Peyer's patch (tissue), 4 donors: ENCODE measurements at regions not wholly inside any gene's neighbourhood (a gene's known extent, or its start where the extent isn't known, plus 50 kb on each side); places are given as distances from the start of the nearest gene placed in this dataset.

ENCODE experiments used
- POLR2A ChIP-seq, 2 donors: fragments of 450-650 bp; IDR thresholded peaks; one replicate each; pipeline ENCODE4 v1.5.1; 2017; ENCODE audit warnings: antibody characterized with exemption in 2 of 2, mild to moderate bottlenecking in 2 of 2, moderate library complexity in 2 of 2
- TF ChIP-seq, protein P1 (sequence below), 6 experiments: fragments of 450-650 bp in 4 of 6; fragments of 200-600 bp in 2 of 6; sonication (generic) in 1 of 6; IDR thresholded peaks; one replicate each; pipeline ENCODE4 v1.5.1; 2017 to 2019; ENCODE audit warnings: antibody characterized with exemption in 6 of 6, mild to moderate bottlenecking in 3 of 6, moderate library complexity in 1 of 6

DNA sequence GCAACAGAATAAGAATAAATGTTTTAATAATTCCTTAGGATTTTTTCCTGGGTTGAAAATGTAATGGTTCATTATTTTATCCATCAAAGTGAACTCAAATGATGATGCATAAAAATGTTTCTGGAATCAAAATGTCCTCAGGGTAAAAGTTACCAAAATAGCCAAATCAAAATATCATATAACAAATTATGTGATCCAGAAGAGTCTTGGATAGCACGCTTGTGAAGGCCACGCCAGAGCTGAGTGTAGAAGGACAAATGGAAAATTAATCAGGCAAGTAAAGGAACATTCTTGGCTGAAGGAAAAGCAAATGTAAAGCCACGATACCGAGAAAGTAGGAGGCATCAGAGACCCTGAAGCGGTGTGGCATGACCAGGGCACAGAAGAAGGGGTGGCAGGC lies 169.2 kb downstream of the CAPZA3 start:
- TF ChIP-seq POLR2A (IDR thresholded peaks at IDR 0.05) = no peak
- TF ChIP-seq, protein P1, sequence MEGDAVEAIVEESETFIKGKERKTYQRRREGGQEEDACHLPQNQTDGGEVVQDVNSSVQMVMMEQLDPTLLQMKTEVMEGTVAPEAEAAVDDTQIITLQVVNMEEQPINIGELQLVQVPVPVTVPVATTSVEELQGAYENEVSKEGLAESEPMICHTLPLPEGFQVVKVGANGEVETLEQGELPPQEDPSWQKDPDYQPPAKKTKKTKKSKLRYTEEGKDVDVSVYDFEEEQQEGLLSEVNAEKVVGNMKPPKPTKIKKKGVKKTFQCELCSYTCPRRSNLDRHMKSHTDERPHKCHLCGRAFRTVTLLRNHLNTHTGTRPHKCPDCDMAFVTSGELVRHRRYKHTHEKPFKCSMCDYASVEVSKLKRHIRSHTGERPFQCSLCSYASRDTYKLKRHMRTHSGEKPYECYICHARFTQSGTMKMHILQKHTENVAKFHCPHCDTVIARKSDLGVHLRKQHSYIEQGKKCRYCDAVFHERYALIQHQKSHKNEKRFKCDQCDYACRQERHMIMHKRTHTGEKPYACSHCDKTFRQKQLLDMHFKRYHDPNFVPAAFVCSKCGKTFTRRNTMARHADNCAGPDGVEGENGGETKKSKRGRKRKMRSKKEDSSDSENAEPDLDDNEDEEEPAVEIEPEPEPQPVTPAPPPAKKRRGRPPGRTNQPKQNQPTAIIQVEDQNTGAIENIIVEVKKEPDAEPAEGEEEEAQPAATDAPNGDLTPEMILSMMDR (IDR thresholded peaks at IDR 0.05) = no peak
